ENCODE measurements at regions not wholly inside any gene's neighbourhood (a gene's known extent, or its start where the extent isn't known, plus 50 kb on each side); places are given as distances from the start of the nearest gene placed in this dataset.
"Not testable (repeated sequence)": the region's sequence is repeated elsewhere in the genome, so short reads cannot be mapped to it uniquely, and the experiment has no call there.

GRCh38 chr14:51366460-51366859 is 126.4 kb downstream of the TMX1 start:
- H3K4me3 Mint-ChIP-seq, H3K27ac Mint-ChIP-seq, H3K4me1 Mint-ChIP-seq, DNase-seq, CTCF ChIA-PET, H3K27me3 Mint-ChIP-seq, H3K36me3 Mint-ChIP-seq, H3K9me3 Mint-ChIP-seq: not testable (repeated sequence)

- CTCF ChIA-PET, result interaction anchor here (3.4 kb wide), 1 partner anchor 409 kb away, joined by 19 read pairs; no protein-coding TSS in a partner anchor
- DNase-seq, H3K4me3 Mint-ChIP-seq, H3K4me1 Mint-ChIP-seq, H3K27me3 Mint-ChIP-seq, H3K27ac Mint-ChIP-seq, H3K9me3 Mint-ChIP-seq, H3K36me3 Mint-ChIP-seq: not testable (repeated sequence)
Measured at GRCh38 chr14:51366866-51367599, 127.0 kb downstream of the TMX1 start.

- DNase-seq, result no peak
- CTCF ChIA-PET, result interaction anchor here (3.4 kb wide), 1 partner anchor 409 kb away, joined by 19 read pairs; no protein-coding TSS in a partner anchor
- H3K27me3 Mint-ChIP-seq, result no peaks in the 10 kb centered on the region
- H3K27ac Mint-ChIP-seq, result no peak overlapping the region
- no peaks in the 10 kb centered on the region for H3K4me1 Mint-ChIP-seq
- H3K4me3 Mint-ChIP-seq, result no peak overlapping the region
- H3K36me3 Mint-ChIP-seq, result no peaks in the 10 kb centered on the region
- no peaks in the 10 kb centered on the region for H3K9me3 Mint-ChIP-seq
Measured at GRCh38 chr14:51367600-51367931, 127.5 kb downstream of the TMX1 start.

- H3K4me3 Mint-ChIP-seq, result no peak overlapping the region
- H3K27ac Mint-ChIP-seq, result no peak overlapping the region
- no peaks in the 10 kb centered on the region for H3K36me3 Mint-ChIP-seq
- CTCF ChIA-PET, result interaction anchor here (3.4 kb wide), 1 partner anchor 407 kb away, joined by 19 read pairs; no protein-coding TSS in a partner anchor
- no peaks in the 10 kb centered on the region for H3K9me3 Mint-ChIP-seq
- no peaks in the 10 kb centered on the region for H3K27me3 Mint-ChIP-seq
- no peaks in the 10 kb centered on the region for H3K4me1 Mint-ChIP-seq
- DNase-seq, result no peak
Measured at GRCh38 chr14:51368721-51369163, 128.7 kb downstream of the TMX1 start.

- Mint-ChIP-seq H3K27me3 (no peaks in the 10 kb centered on the region), H3K27ac (no peak overlapping the region), H3K4me3 (no peak overlapping the region), H3K36me3 (no peaks in the 10 kb centered on the region), H3K9me3 (no peaks in the 10 kb centered on the region), H3K4me1 (no peaks in the 10 kb centered on the region)
- DNase-seq, result peak; percentile 37
- CTCF ChIA-PET, result interaction anchor here (1.0 to 3.4 kb wide), 3 partner anchors 23 to 409 kb away, joined by 3 to 19 read pairs (median 5); no protein-coding TSS in a partner anchor
Measured at GRCh38 chr14:51369814-51370213, 129.8 kb downstream of the TMX1 start.

GRCh38 chr14:51370758-51371386 is 130.8 kb downstream of the TMX1 start:
- H3K4me1 Mint-ChIP-seq, result no peaks in the 10 kb centered on the region
- no peak for DNase-seq
- no peaks in the 10 kb centered on the region for H3K36me3 Mint-ChIP-seq
- CTCF ChIA-PET, result interaction anchor here (1.1 to 2.0 kb wide), 3 partner anchors 8 to 282 kb away, joined by 3 to 5 read pairs (median 4); no protein-coding TSS in a partner anchor
- no peak overlapping the region for H3K27ac Mint-ChIP-seq
- H3K9me3 Mint-ChIP-seq, result no peaks in the 10 kb centered on the region
- H3K27me3 Mint-ChIP-seq, result no peaks in the 10 kb centered on the region
- no peak overlapping the region for H3K4me3 Mint-ChIP-seq

GRCh38 chr14:51377186-51377585 is 137.1 kb downstream of the TMX1 start:
- H3K9me3 Mint-ChIP-seq, H3K36me3 Mint-ChIP-seq, H3K27ac Mint-ChIP-seq, CTCF ChIA-PET, DNase-seq, H3K4me1 Mint-ChIP-seq, H3K4me3 Mint-ChIP-seq, H3K27me3 Mint-ChIP-seq: not testable (repeated sequence)

GRCh38 chr14:51382506-51382905 is 142.5 kb downstream of the TMX1 start:
- no peak for DNase-seq
- Mint-ChIP-seq H3K9me3 (no peaks in the 10 kb centered on the region), H3K36me3 (no peaks in the 10 kb centered on the region), H3K4me3 (no peak overlapping the region), H3K4me1 (no peaks in the 10 kb centered on the region), H3K27me3 (peaks cover 7% of the 10 kb centered on the region), H3K27ac (no peak overlapping the region)
- CTCF ChIA-PET, result no interaction called here

- no peak for DNase-seq
- Mint-ChIP-seq H3K4me1 (no peaks in the 10 kb centered on the region), H3K27me3 (peaks cover 7% of the 10 kb centered on the region), H3K4me3 (no peak overlapping the region), H3K36me3 (no peaks in the 10 kb centered on the region), H3K27ac (no peak overlapping the region), H3K9me3 (no peaks in the 10 kb centered on the region)
- CTCF ChIA-PET, result no interaction called here
Measured at GRCh38 chr14:51386411-51386810, 146.4 kb downstream of the TMX1 start.

- CTCF ChIA-PET, result no interaction called here
- no peak overlapping the region for H3K27ac Mint-ChIP-seq
Measured at GRCh38 chr14:51386983-51387735, 147.1 kb downstream of the TMX1 start.

GRCh38 chr14:51392416-51392815 is 152.4 kb downstream of the TMX1 start:
- peaks cover 1% of the 10 kb centered on the region for H3K27me3 Mint-ChIP-seq
- CTCF ChIA-PET, result interaction anchor here (2.5 kb wide), 1 partner anchor 22 kb away, joined by 5 read pairs; no protein-coding TSS in a partner anchor

More at GRCh38 chr14:51386983-51387735, 147.1 kb downstream of the TMX1 start:
- H3K36me3 Mint-ChIP-seq, result no peaks in the 10 kb centered on the region
- H3K4me3 Mint-ChIP-seq, result no peak overlapping the region
- H3K4me1 Mint-ChIP-seq, result no peaks in the 10 kb centered on the region
- peaks cover 7% of the 10 kb centered on the region for H3K27me3 Mint-ChIP-seq
- H3K9me3 Mint-ChIP-seq, result no peaks in the 10 kb centered on the region
- DNase-seq, result no peak

GRCh38 chr14:51394384-51394783 is 154.3 kb downstream of the TMX1 start:
- peaks cover 7% of the 10 kb centered on the region for H3K27me3 Mint-ChIP-seq
- H3K36me3 Mint-ChIP-seq, result no peaks in the 10 kb centered on the region
- no peak for DNase-seq
- H3K4me3 Mint-ChIP-seq, result no peak overlapping the region
- no peaks in the 10 kb centered on the region for H3K4me1 Mint-ChIP-seq
- CTCF ChIA-PET, result no interaction called here
- no peaks in the 10 kb centered on the region for H3K9me3 Mint-ChIP-seq
- H3K27ac Mint-ChIP-seq, result no peak overlapping the region

More at GRCh38 chr14:51392416-51392815, 152.4 kb downstream of the TMX1 start:
- H3K4me1 Mint-ChIP-seq, result no peaks in the 10 kb centered on the region
- H3K36me3 Mint-ChIP-seq, result no peaks in the 10 kb centered on the region
- no peak for DNase-seq
- H3K4me3 Mint-ChIP-seq, result no peak overlapping the region
- H3K9me3 Mint-ChIP-seq, result no peaks in the 10 kb centered on the region
- H3K27ac Mint-ChIP-seq, result no peak overlapping the region

GRCh38 chr14:51394804-51395203 is 154.8 kb downstream of the TMX1 start:
- H3K27ac Mint-ChIP-seq, result no peak overlapping the region
- H3K36me3 Mint-ChIP-seq, result no peaks in the 10 kb centered on the region
- peaks cover 7% of the 10 kb centered on the region for H3K27me3 Mint-ChIP-seq
- no peaks in the 10 kb centered on the region for H3K9me3 Mint-ChIP-seq
- DNase-seq, result no peak
- CTCF ChIA-PET, result no interaction called here
- no peak overlapping the region for H3K4me3 Mint-ChIP-seq
- H3K4me1 Mint-ChIP-seq, result no peaks in the 10 kb centered on the region

GRCh38 chr14:51395361-51395849 is 155.4 kb downstream of the TMX1 start:
- Mint-ChIP-seq H3K4me3 (no peak overlapping the region), H3K27ac (no peak overlapping the region), H3K4me1 (no peaks in the 10 kb centered on the region), H3K9me3 (no peaks in the 10 kb centered on the region), H3K36me3 (no peaks in the 10 kb centered on the region), H3K27me3 (peaks cover 7% of the 10 kb centered on the region)
- DNase-seq, result no peak
- CTCF ChIA-PET, result no interaction called here
